Dedifferentiated amniotic fluid mesenchymal stem cell (primary cell): ENCODE measurements at regions not wholly inside any gene's neighbourhood (a gene's known extent, or its start where the extent isn't known, plus 50 kb on each side); places are given as distances from the start of the nearest gene placed in this dataset.

Source experiments
- DNase-seq: peaks from one replicate; pipeline ENCODE4 v3.0.0-alpha.2; 2016; ENCODE audit errors: extremely low spot score

- DNase-seq: no peak
These were observed 67.1 kb upstream of the NAA20 start for GRCh38 chr20:19950042-19950441.

- DNase-seq: no peak
These were observed 64.8 kb upstream of the NAA20 start for GRCh38 chr20:19952392-19952791.

GRCh38 chr20:19953606-19954005, 63.6 kb upstream of the NAA20 start:
- DNase-seq: no peak

- no peak for DNase-seq
These were observed 60.2 kb upstream of the NAA20 start for GRCh38 chr20:19956976-19957375.

- no peak for DNase-seq
These were observed 58.9 kb upstream of the NAA20 start for GRCh38 chr20:19958219-19958618.

GRCh38 chr20:19958928-19959327, 58.2 kb upstream of the NAA20 start:
- no peak for DNase-seq

- no peak for DNase-seq
These were observed 56.4 kb upstream of the NAA20 start for GRCh38 chr20:19960745-19961144.

GRCh38 chr20:19961293-19961692, 55.9 kb upstream of the NAA20 start:
- no peak for DNase-seq

GRCh38 chr20:19962958-19963357, 54.2 kb upstream of the NAA20 start:
- DNase-seq: no peak

- peak; percentile 60 for DNase-seq
These were observed 52.6 kb upstream of the NAA20 start for GRCh38 chr20:19964289-19965265.

GRCh38 chr20:19966840-19967239, 50.3 kb upstream of the NAA20 start:
- no peak for DNase-seq
